ENCODE measurements at regions not wholly inside any gene's neighbourhood (a gene's known extent, or its start where the extent isn't known, plus 50 kb on each side); places are given as distances from the start of the nearest gene placed in this dataset.

GRCh38 chr20:11165789-11166188, 492.0 kb upstream of the JAG1 start:
- no peak overlapping the region for H2AK5ac ChIP-seq (ENCODE audit: low read depth, low read length)
- H3K4me2 ChIP-seq (ENCODE audit: insufficient read depth in 1 of 2, low read depth in 2 of 2, low read length in 2 of 2), result no peak overlapping the region
- no peak overlapping the region for H2BK120ac ChIP-seq (replicated peaks; ENCODE audit: low read depth, low read length)
- no peak overlapping the region for H3K18ac ChIP-seq (ENCODE audit: extremely low read depth, low read length)
- H3K4ac ChIP-seq (replicated peaks; ENCODE audit: insufficient read length, low read depth, low read length), result no peak overlapping the region
- no peak overlapping the region for H3K9ac ChIP-seq (replicated peaks in 1 of 4; ENCODE audit: extremely low read depth in 1 of 4, low read depth in 3 of 4, low read length in 3 of 4)
- H2AFZ ChIP-seq (ENCODE audit: low read length), result no peak overlapping the region
- H3K9me3 ChIP-seq (ENCODE audit: insufficient read depth in 2 of 2, low read depth in 1 of 2, low read length in 1 of 2), result no peaks in the 10 kb centered on the region
- ChIA-PET POLR2A (ENCODE audit: partially characterized antibody) (no interaction called here), CTCF (ENCODE audit: partially characterized antibody) (no interaction called here)
- H3K14ac ChIP-seq (ENCODE audit: insufficient read length), result no peak overlapping the region
- no peak overlapping the region for H4K91ac ChIP-seq (replicated peaks; ENCODE audit: insufficient read length, low read length)
- no peaks in the 10 kb centered on the region for H4K20me1 ChIP-seq (replicated peaks in 1 of 2; ENCODE audit: control insufficient read depth in 1 of 2, insufficient read depth in 2 of 2, low read length in 2 of 2)
- H3K79me2 ChIP-seq (ENCODE audit: control insufficient read depth in 1 of 2, insufficient read depth in 2 of 2, low read length in 2 of 2), result no peaks in the 10 kb centered on the region
- DNase-seq (ENCODE audit: low read depth in 1 of 2, low spot score in 2 of 2) (no peak), FAIRE-seq (no peak)
- H2BK15ac ChIP-seq (ENCODE audit: low read length), result no peak overlapping the region
- H3K4me3 ChIP-seq (ENCODE audit: extremely low read depth in 1 of 4, insufficient read depth in 2 of 4, low read depth in 3 of 4, low read length in 4 of 4), result no peak overlapping the region
- no peak overlapping the region for H3K56ac ChIP-seq (replicated peaks; ENCODE audit: insufficient read length, low read depth, low read length)
- TF ChIP-seq ATF2 (IDR thresholded peaks at IDR 0.05; ENCODE audit: low read length) (no peak), ASH2L (IDR thresholded peaks at IDR 0.05; ENCODE audit: low read length) (no peak), RXRA (IDR thresholded peaks at IDR 0.05; ENCODE audit: insufficient read depth, low read depth, low read length) (no peak), SP2 (IDR thresholded peaks at IDR 0.05; ENCODE audit: low read length) (no peak), RAD21 (IDR thresholded peaks at IDR 0.05 in 1 of 2, conservative IDR thresholded peaks at IDR 0.05 in 1 of 2; ENCODE audit: low read depth in 2 of 2, low read length in 2 of 2) (no peak), NRF1 (IDR thresholded peaks at IDR 0.05; ENCODE audit: low read depth, low read length) (no peak), TCF12 (IDR thresholded peaks at IDR 0.05; ENCODE audit: low read depth, low read length) (no peak), EZH2 (IDR thresholded peaks at IDR 0.05; ENCODE audit: low read depth, low read length, severe bottlenecking) (no peak)
- no peaks in the 10 kb centered on the region for H3K4me1 ChIP-seq (replicated peaks in 1 of 4; ENCODE audit: control insufficient read depth in 3 of 4, insufficient read depth in 4 of 4, low read length in 3 of 4)
- no peaks in the 10 kb centered on the region for H3K36me3 ChIP-seq (ENCODE audit: control insufficient read depth in 2 of 4, insufficient read depth in 4 of 4, low read length in 3 of 4)
- no peak overlapping the region for H4K5ac ChIP-seq (ENCODE audit: insufficient read length, low read depth, low read length)
- H4K8ac ChIP-seq (ENCODE audit: extremely low read depth, insufficient read depth, low read length), result no peak overlapping the region
- no peak overlapping the region for H3K23ac ChIP-seq (ENCODE audit: insufficient read length)
- no peaks in the 10 kb centered on the region for H3K23me2 ChIP-seq (ENCODE audit: low read depth, low read length)
- no peak overlapping the region for H2BK20ac ChIP-seq (ENCODE audit: low read length)
- H2BK12ac ChIP-seq (ENCODE audit: low read depth, low read length), result no peak overlapping the region
- no peaks in the 10 kb centered on the region for H3K79me1 ChIP-seq (ENCODE audit: low read depth, low read length)
- WGBS, 2 experiments (ENCODE audit: extremely low coverage in 1 of 2, insufficient coverage in 1 of 2, insufficient read length in 1 of 2, insufficient replicate concordance in 2 of 2, low coverage in 1 of 2, low lambda C conversion rate in 2 of 2, missing lambda C conversion rate in 1 of 2), result 94% methylated on average over 1 of the region's 1 CpG; no CpG with 5 or more reads in 1 of the 2 experiments
- no peaks in the 10 kb centered on the region for H3K27me3 ChIP-seq (replicated peaks in 1 of 4; ENCODE audit: control insufficient read depth in 3 of 4, extremely low read depth in 1 of 4, insufficient read depth in 3 of 4, low read length in 3 of 4)
- no peak overlapping the region for H2BK5ac ChIP-seq (ENCODE audit: low read depth, low read length)
- no peak overlapping the region for H3K27ac ChIP-seq (ENCODE audit: low read depth, low read length)

Data from H1 (cell line).